ENCODE measurements at regions not wholly inside any gene's neighbourhood (a gene's known extent, or its start where the extent isn't known, plus 50 kb on each side); places are given as distances from the start of the nearest gene placed in this dataset.

DNA sequence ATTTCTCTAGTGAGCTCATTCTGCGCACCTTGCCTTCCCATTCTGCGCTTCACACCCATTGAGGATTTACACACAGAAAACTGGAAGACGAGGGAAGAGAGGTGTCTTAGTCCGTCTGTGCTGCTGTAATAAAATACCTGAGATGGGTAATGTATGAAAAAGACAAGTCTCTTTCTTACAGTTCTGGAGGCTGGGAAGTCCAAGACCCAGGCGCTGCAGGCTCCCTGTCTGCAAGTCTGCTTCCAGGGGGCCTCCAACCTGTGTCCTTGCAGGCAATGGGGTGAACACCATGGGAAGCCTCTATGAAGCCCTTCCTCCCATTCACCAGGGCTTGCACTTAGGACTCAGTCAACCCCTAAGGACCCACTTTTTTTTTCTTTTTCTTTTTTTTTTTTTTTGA is 245.0 kb downstream of the AUH start:
- TF ChIP-seq, protein P1, sequence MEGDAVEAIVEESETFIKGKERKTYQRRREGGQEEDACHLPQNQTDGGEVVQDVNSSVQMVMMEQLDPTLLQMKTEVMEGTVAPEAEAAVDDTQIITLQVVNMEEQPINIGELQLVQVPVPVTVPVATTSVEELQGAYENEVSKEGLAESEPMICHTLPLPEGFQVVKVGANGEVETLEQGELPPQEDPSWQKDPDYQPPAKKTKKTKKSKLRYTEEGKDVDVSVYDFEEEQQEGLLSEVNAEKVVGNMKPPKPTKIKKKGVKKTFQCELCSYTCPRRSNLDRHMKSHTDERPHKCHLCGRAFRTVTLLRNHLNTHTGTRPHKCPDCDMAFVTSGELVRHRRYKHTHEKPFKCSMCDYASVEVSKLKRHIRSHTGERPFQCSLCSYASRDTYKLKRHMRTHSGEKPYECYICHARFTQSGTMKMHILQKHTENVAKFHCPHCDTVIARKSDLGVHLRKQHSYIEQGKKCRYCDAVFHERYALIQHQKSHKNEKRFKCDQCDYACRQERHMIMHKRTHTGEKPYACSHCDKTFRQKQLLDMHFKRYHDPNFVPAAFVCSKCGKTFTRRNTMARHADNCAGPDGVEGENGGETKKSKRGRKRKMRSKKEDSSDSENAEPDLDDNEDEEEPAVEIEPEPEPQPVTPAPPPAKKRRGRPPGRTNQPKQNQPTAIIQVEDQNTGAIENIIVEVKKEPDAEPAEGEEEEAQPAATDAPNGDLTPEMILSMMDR (IDR thresholded peaks at IDR 0.05): no peak
- TF ChIP-seq EZH2 (IDR thresholded peaks at IDR 0.05; ENCODE audit: borderline replicate concordance, insufficient read depth, low read depth, low read length, poor library complexity, severe bottlenecking): no peak
